Pancreas (tissue), 10 donors: ENCODE measurements at regions not wholly inside any gene's neighbourhood (a gene's known extent, or its start where the extent isn't known, plus 50 kb on each side); places are given as distances from the start of the nearest gene placed in this dataset.
"Not testable (repeated sequence)": the region's sequence is repeated elsewhere in the genome, so short reads cannot be mapped to it uniquely, and the experiment has no call there.

Experiments used
- ATAC-seq, 4 donors: fragments of 200-7000 bp; cut with Tn5 transposase; one replicate each; pipeline versions ENCODE4 v1.8.0 to v1.9.1; 2020; ENCODE audit warnings: mild to moderate bottlenecking in 4 of 4, moderate library complexity in 4 of 4
- DNase-seq, 6 donors: peaks; one replicate each; pipeline ENCODE4 v3.0.0-alpha.2; 2020
- FAIRE-seq: peaks from 2 replicates; lab custom pipeline; 2012; peaks lifted over from hg19 to GRCh38; lab: Jason Lieb, UNC
- H3K27ac ChIP-seq, 4 donors: fragments of 200-600 bp; sonication (generic); 1 replicate in 3 of 4; 2 replicates in 1 of 4; pipeline versions ENCODE4 v1.5.0 to v1.8.0; 2020
- H3K27me3 ChIP-seq, 4 donors: fragments of 200-600 bp; one replicate each; pipeline ENCODE4 v1.8.0; 2021
- H3K36me3 ChIP-seq, 3 donors: fragments of 200-600 bp; sonication (generic) in 1 of 3; one replicate each; pipeline versions ENCODE4 v1.5.0 to v1.8.0; 2020 to 2021
- H3K4me1 ChIP-seq, 3 donors: fragments of 200-600 bp; one replicate each; pipeline ENCODE4 v1.8.0; 2021
- H3K4me3 ChIP-seq, 4 donors: fragments of 200-600 bp; sonication (generic) in 2 of 4; one replicate each; pipeline versions ENCODE4 v1.5.0 to v1.8.0; 2020 to 2021
- H3K9me3 ChIP-seq, 4 donors: fragments of 200-600 bp; one replicate each; pipeline ENCODE4 v1.8.0; 2021
- CTCF ChIP-seq, 4 donors: fragments of 200-600 bp; sonication (generic) in 3 of 4; IDR thresholded peaks; one replicate each; pipeline versions ENCODE4 v1.5.0 to v1.8.0; 2021; ENCODE audit warnings: antibody characterized with exemption in 4 of 4
- WGBS, 2 donors: extraction: QIAGEN DNeasy Blood & Tissue Kit; methylation state at CpG; one replicate each; pipeline ENCODE4 v1.1.7; 2013; 5-methylcytosine and 5-hydroxymethylcytosine counted together
- intact Hi-C, 3 donors: fragments of 100-400 bp; cut with DNase I; formaldehyde crosslinking; loops; one replicate each; pipeline versions ENCODE4 v1.11.1 to v1.14.2; 2022
- donor health status: healthy with polysubstance abuse.
- donor health status: DM: no; HTN: no; CAD: no; lungs with moderate emphysema.
- donor health status: DM: no; HTN: no; CAD: no.
- donor health status: control.
- donor health status: control.
- donor health status: Bipolar disorder and iron deficiency.
- donor health status: DM: yes; HTN: yes; CAD: no.
- donor health status: DM: no; HTN: no; CAD: no.
- donor health status: DM: no; HTN: no; CAD: no.
- donor health status: DM: yes; HTN: yes; CAD: no.

DNA sequence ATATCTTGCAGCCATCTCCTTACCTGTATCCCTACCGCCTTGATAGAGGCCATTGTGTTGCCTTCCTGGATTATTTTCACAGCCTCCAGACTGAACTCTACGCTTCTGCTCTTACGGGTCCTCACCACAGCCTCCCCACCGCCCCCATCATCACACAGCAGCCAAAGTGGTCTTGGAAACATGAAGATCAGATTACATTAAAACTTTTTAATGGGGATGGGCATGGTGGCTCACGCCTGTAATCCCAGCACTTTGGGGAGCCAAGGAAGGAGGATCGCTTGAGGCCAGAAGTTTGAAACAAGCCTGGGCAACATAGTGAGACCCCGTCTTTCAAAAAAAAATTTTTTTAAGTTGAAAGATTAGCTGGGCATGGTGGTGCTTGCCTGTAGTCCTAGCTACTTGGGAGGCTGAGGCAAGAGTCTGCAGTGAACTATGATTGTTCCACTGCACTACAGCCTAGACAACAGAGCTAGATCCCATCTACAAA is 150.5 kb downstream of the NPIPB5 start:
- no peak for ATAC-seq
- peaks cover 0 to under 1% (median 0%) of the 10 kb centered on the region in 4 donors for H3K27me3 ChIP-seq

GRCh38 chr16:22662958-22663357 is 151.0 kb upstream of the HS3ST2 start:
- H3K9me3 ChIP-seq, DNase-seq, intact Hi-C loops, H3K36me3 ChIP-seq, FAIRE-seq, ATAC-seq, H3K4me1 ChIP-seq, H3K27me3 ChIP-seq, H3K27ac ChIP-seq, H3K4me3 ChIP-seq: not testable (repeated sequence)
- 44 to 53% methylated on average over 1 of the region's 1 CpG for WGBS, 2 donors

More for the DNA sequence above, 150.5 kb downstream of the NPIPB5 start:
- no peaks in the 10 kb centered on the region for H3K36me3 ChIP-seq
- no peak overlapping the region for H3K4me3 ChIP-seq
- H3K9me3 ChIP-seq, result no peaks in the 10 kb centered on the region
- no peaks in the 10 kb centered on the region for H3K4me1 ChIP-seq
- no peak for DNase-seq
- H3K27ac ChIP-seq, result no peak overlapping the region
- 64 to 73% methylated on average over 7 of the region's 7 CpGs for WGBS, 2 donors
- TF ChIP-seq CTCF (IDR thresholded peaks at IDR 0.05), result no peak
- no peak for FAIRE-seq
- intact Hi-C loops, result no loop called here

DNA sequence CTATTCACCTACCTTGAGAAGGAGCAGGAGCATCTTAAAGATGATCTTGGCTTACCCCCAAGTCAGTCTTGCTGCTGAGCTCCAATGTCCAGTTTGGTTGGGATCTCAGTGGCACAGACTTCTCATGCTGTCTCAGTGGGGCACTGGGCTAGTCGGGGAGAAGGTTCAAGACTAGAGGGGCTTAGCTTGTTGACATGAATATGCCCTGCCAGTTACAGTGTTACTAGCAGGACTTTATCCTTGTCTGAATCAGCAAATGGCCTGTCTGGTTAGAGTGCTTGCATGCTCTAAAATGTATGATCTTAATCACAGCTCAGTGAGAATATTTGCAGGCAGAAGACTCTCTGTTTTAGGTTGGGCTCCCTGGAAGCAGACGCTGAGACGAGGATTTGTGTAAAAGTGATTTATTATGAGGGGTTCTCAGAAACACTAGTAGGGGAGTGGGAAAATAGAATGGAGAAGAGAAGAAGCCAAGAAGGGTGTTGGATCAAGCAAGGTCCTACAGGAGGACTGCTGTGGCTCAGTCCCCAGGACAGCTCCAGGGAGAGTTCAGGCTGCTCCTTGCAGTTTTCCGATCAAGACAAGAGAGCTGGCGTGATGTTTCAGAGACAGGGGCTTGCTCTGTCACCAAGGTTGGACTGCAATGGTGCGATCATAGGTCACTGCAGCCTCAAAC is 150.4 kb upstream of the HS3ST2 start:
- H3K4me1 ChIP-seq, result no peaks in the 10 kb centered on the region
- no peaks in the 10 kb centered on the region for H3K9me3 ChIP-seq
- DNase-seq (no peak), ATAC-seq (no peak), FAIRE-seq (no peak)
- intact Hi-C loops, result no loop called here
- peaks cover 0 to 3% (median 0%) of the 10 kb centered on the region in 4 donors for H3K27me3 ChIP-seq
- TF ChIP-seq CTCF (IDR thresholded peaks at IDR 0.05), result no peak
- no peak overlapping the region for H3K4me3 ChIP-seq
- H3K36me3 ChIP-seq, result no peaks in the 10 kb centered on the region
- H3K27ac ChIP-seq, result no peak overlapping the region
- WGBS, 2 donors, result 64 to 70% methylated on average over 6 of the region's 6 CpGs

GRCh38 chr16:22664132-22664531 is 149.8 kb upstream of the HS3ST2 start:
- H3K27ac ChIP-seq, result no peak overlapping the region
- H3K27me3 ChIP-seq, result peaks cover 0 to 3% (median 0%) of the 10 kb centered on the region in 4 donors
- no peaks in the 10 kb centered on the region for H3K36me3 ChIP-seq
- DNase-seq (no peak), ATAC-seq (no peak), FAIRE-seq (no peak)
- no peak for TF ChIP-seq CTCF (IDR thresholded peaks at IDR 0.05)
- intact Hi-C loops, result no loop called here
- H3K4me1 ChIP-seq, result no peaks in the 10 kb centered on the region
- WGBS, 2 donors, result 59 to 61% methylated on average over 4 of the region's 4 CpGs
- H3K9me3 ChIP-seq, result no peaks in the 10 kb centered on the region
- H3K4me3 ChIP-seq, result no peak overlapping the region

- intact Hi-C loops, result no loop called here
These were observed 149.4 kb upstream of the HS3ST2 start for GRCh38 chr16:22664561-22664997.

More at GRCh38 chr16:22664561-22664997, 149.4 kb upstream of the HS3ST2 start:
- DNase-seq (no peak), ATAC-seq (no peak), FAIRE-seq (no peak)
- Histone ChIP-seq H3K4me3 (no peak overlapping the region), H3K36me3 (no peaks in the 10 kb centered on the region), H3K27me3 (peaks cover 0 to 3% (median 0%) of the 10 kb centered on the region in 4 donors), H3K27ac (no peak overlapping the region), H3K4me1 (no peaks in the 10 kb centered on the region), H3K9me3 (no peaks in the 10 kb centered on the region)
- 52 to 67% methylated on average over 7 of the region's 7 CpGs for WGBS, 2 donors
- TF ChIP-seq CTCF (IDR thresholded peaks at IDR 0.05), result no peak
